Upper lobe of right lung (tissue), 1 donor: ENCODE measurements at regions not wholly inside any gene's neighbourhood (a gene's known extent, or its start where the extent isn't known, plus 50 kb on each side); places are given as distances from the start of the nearest gene placed in this dataset.

Experiments used
- ATAC-seq: fragments of 200-7000 bp; cut with Tn5 transposase; one replicate; pipeline ENCODE4 v1.9.1; 2020; ENCODE audit warnings: mild to moderate bottlenecking, moderate library complexity
- DNase-seq: peaks from one replicate; pipeline ENCODE4 v3.0.0-alpha.2; 2020
- H3K27ac ChIP-seq: fragments of 200-600 bp; one replicate; pipeline ENCODE4 v1.8.0; 2022
- H3K27me3 ChIP-seq: fragments of 200-600 bp; one replicate; pipeline ENCODE4 v1.8.0; 2022; ENCODE audit warnings: mild to moderate bottlenecking
- H3K36me3 ChIP-seq: fragments of 200-600 bp; one replicate; pipeline ENCODE4 v1.8.0; 2022
- H3K4me1 ChIP-seq: fragments of 200-600 bp; one replicate; pipeline ENCODE4 v1.8.0; 2022
- H3K4me3 ChIP-seq: fragments of 200-600 bp; one replicate; pipeline ENCODE4 v1.8.0; 2022; ENCODE audit warnings: mild to moderate bottlenecking
- H3K9me3 ChIP-seq: fragments of 200-600 bp; one replicate; pipeline ENCODE4 v1.8.0; 2022
- CTCF ChIP-seq: fragments of 200-600 bp; IDR thresholded peaks from one replicate; pipeline ENCODE4 v1.8.0; 2022; ENCODE audit warnings: antibody characterized with exemption
- intact Hi-C: fragments of 100-400 bp; cut with DNase I; formaldehyde crosslinking; loops from one replicate; pipeline ENCODE4 v1.11.0; 2022
- donor health status: DM: no; HTN: yes; CAD: no; lungs with severe emphysema.

- no peak overlapping the region for H3K27ac ChIP-seq
- H3K4me3 ChIP-seq: no peak overlapping the region
- H3K4me1 ChIP-seq: no peaks in the 10 kb centered on the region
- TF ChIP-seq CTCF: no peak
- H3K9me3 ChIP-seq: no peaks in the 10 kb centered on the region
- intact Hi-C loops: no loop called here
- DNase-seq (no peak), ATAC-seq (no peak)
- peaks cover 27% of the 10 kb centered on the region for H3K27me3 ChIP-seq
- no peaks in the 10 kb centered on the region for H3K36me3 ChIP-seq
Measured at GRCh38 chr1:5485436-5485835, 506.8 kb downstream of the NPHP4 start.

GRCh38 chr1:5484451-5485165 is 507.6 kb downstream of the NPHP4 start:
- H3K27me3 ChIP-seq: peaks cover 32% of the 10 kb centered on the region
- no peak overlapping the region for H3K4me3 ChIP-seq
- no peaks in the 10 kb centered on the region for H3K36me3 ChIP-seq
- H3K27ac ChIP-seq: no peak overlapping the region
- no peaks in the 10 kb centered on the region for H3K9me3 ChIP-seq
- ATAC-seq (no peak), DNase-seq (no peak)
- H3K4me1 ChIP-seq: no peaks in the 10 kb centered on the region
- no peak for TF ChIP-seq CTCF
- intact Hi-C loops: no loop called here

GRCh38 chr1:5481889-5482288 is 510.3 kb downstream of the NPHP4 start:
- DNase-seq (no peak), ATAC-seq (no peak)
- Histone ChIP-seq H3K27me3 (peaks cover 33% of the 10 kb centered on the region), H3K27ac (no peak overlapping the region), H3K4me1 (no peaks in the 10 kb centered on the region), H3K9me3 (no peaks in the 10 kb centered on the region), H3K4me3 (no peak overlapping the region), H3K36me3 (no peaks in the 10 kb centered on the region)
- intact Hi-C loops: no loop called here
- TF ChIP-seq CTCF: no peak

GRCh38 chr1:5480906-5481305 is 511.3 kb downstream of the NPHP4 start:
- intact Hi-C loops: no loop called here
- DNase-seq (no peak), ATAC-seq (no peak)
- H3K4me1 ChIP-seq: no peaks in the 10 kb centered on the region
- no peak for TF ChIP-seq CTCF
- H3K36me3 ChIP-seq: no peaks in the 10 kb centered on the region
- no peak overlapping the region for H3K27ac ChIP-seq
- H3K27me3 ChIP-seq: peaks cover 36% of the 10 kb centered on the region
- H3K9me3 ChIP-seq: no peaks in the 10 kb centered on the region
- no peak overlapping the region for H3K4me3 ChIP-seq

- H3K9me3 ChIP-seq: no peaks in the 10 kb centered on the region
- H3K4me3 ChIP-seq: no peak overlapping the region
- intact Hi-C loops: no loop called here
- no peaks in the 10 kb centered on the region for H3K4me1 ChIP-seq
- H3K36me3 ChIP-seq: no peaks in the 10 kb centered on the region
- TF ChIP-seq CTCF: no peak
- no peak for ATAC-seq
- H3K27ac ChIP-seq: no peak overlapping the region
- no peak for DNase-seq
- H3K27me3 ChIP-seq: peaks cover 34% of the 10 kb centered on the region
Measured at GRCh38 chr1:5479876-5480646, 512.2 kb downstream of the NPHP4 start.
